Cardiac muscle cell (in vitro differentiated cells and primary cell): ENCODE measurements at regions not wholly inside any gene's neighbourhood (a gene's known extent, or its start where the extent isn't known, plus 50 kb on each side); places are given as distances from the start of the nearest gene placed in this dataset.

ENCODE experiments used
- DNase-seq, 2 donors: peaks; one replicate each; pipeline versions ENCODE4 v3.0.0 to v3.0.0-alpha.2; 2010 to 2017; ENCODE audit warnings: low read depth in 1 of 2, low spot score in 1 of 2
- H3K27ac ChIP-seq: fragments of 200-600 bp; sonication (generic); 2 replicates; pipeline ENCODE4 v1.5.1; 2016
- H3K27me3 ChIP-seq: fragments of 200-600 bp; sonication (generic); 2 replicates; pipeline ENCODE4 v1.6.0; 2016; ENCODE audit warnings: control low read depth
- H3K36me3 ChIP-seq: fragments of 200-600 bp; sonication (generic); 2 replicates; pipeline ENCODE4 v1.5.1; 2016; ENCODE audit warnings: control low read depth
- H3K4me1 ChIP-seq: fragments of 200-600 bp; sonication (generic); 2 replicates; pipeline ENCODE4 v1.8.1; 2017; ENCODE audit warnings: low read depth, mild to moderate bottlenecking, mixed run types
- H3K4me3 ChIP-seq: fragments of 200-600 bp; sonication (generic); 2 replicates; pipeline ENCODE4 v1.5.1; 2016; ENCODE audit warnings: mild to moderate bottlenecking
- H3K9me3 ChIP-seq: fragments of 200-600 bp; sonication (generic); 2 replicates; pipeline ENCODE4 v1.5.1; 2017; ENCODE audit warnings: low read depth, mild to moderate bottlenecking, control low read depth
- CTCF ChIP-seq: IDR thresholded peaks from 2 replicates; pipeline ENCODE4 v1.5.1; 2012; ENCODE audit warnings: low read depth, mild to moderate bottlenecking, low read length

GRCh38 chr2:2767837-2768236 lies 436.8 kb upstream of the MYT1L start:
- no peaks in the 10 kb centered on the region for H3K27me3 ChIP-seq
- H3K27ac ChIP-seq = no peak overlapping the region
- H3K4me3 ChIP-seq = no peak overlapping the region
- no peaks in the 10 kb centered on the region for H3K36me3 ChIP-seq
- no peak for DNase-seq
- no peaks in the 10 kb centered on the region for H3K4me1 ChIP-seq
- no peaks in the 10 kb centered on the region for H3K9me3 ChIP-seq
- TF ChIP-seq CTCF = no peak

GRCh38 chr2:2765839-2766495 lies 434.9 kb upstream of the MYT1L start:
- Histone ChIP-seq H3K4me3 (no peak overlapping the region), H3K4me1 (no peaks in the 10 kb centered on the region), H3K36me3 (no peaks in the 10 kb centered on the region), H3K9me3 (no peaks in the 10 kb centered on the region), H3K27ac (no peak overlapping the region), H3K27me3 (no peaks in the 10 kb centered on the region)
- DNase-seq = no peak
- TF ChIP-seq CTCF = no peak

- H3K36me3 ChIP-seq = no peaks in the 10 kb centered on the region
- H3K27ac ChIP-seq = no peak overlapping the region
- no peaks in the 10 kb centered on the region for H3K9me3 ChIP-seq
- no peak overlapping the region for H3K4me3 ChIP-seq
- no peaks in the 10 kb centered on the region for H3K4me1 ChIP-seq
- no peaks in the 10 kb centered on the region for H3K27me3 ChIP-seq
- no peak for TF ChIP-seq CTCF
- DNase-seq = no peak
These were observed 434.2 kb upstream of the MYT1L start for GRCh38 chr2:2765176-2765800.

GRCh38 chr2:2764739-2765138 lies 433.7 kb upstream of the MYT1L start:
- no peak overlapping the region for H3K27ac ChIP-seq
- H3K9me3 ChIP-seq = no peaks in the 10 kb centered on the region
- H3K4me3 ChIP-seq = no peak overlapping the region
- H3K36me3 ChIP-seq = no peaks in the 10 kb centered on the region
- no peaks in the 10 kb centered on the region for H3K27me3 ChIP-seq
- no peak for DNase-seq
- H3K4me1 ChIP-seq = no peaks in the 10 kb centered on the region
- no peak for TF ChIP-seq CTCF

- Histone ChIP-seq H3K4me3 (no peak overlapping the region), H3K36me3 (no peaks in the 10 kb centered on the region), H3K27ac (no peak overlapping the region), H3K4me1 (no peaks in the 10 kb centered on the region), H3K27me3 (no peaks in the 10 kb centered on the region), H3K9me3 (no peaks in the 10 kb centered on the region)
- no peak for DNase-seq
- TF ChIP-seq CTCF = no peak
These were observed 432.9 kb upstream of the MYT1L start for GRCh38 chr2:2764001-2764355.
